GM18873 (cell line): ENCODE measurements at regions not wholly inside any gene's neighbourhood (a gene's known extent, or its start where the extent isn't known, plus 50 kb on each side); places are given as distances from the start of the nearest gene placed in this dataset.
"Not testable (repeated sequence)": the region's sequence is repeated elsewhere in the genome, so short reads cannot be mapped to it uniquely, and the experiment has no call there.

Experiments
- ATAC-seq: cut with Tn5 transposase; IDR thresholded peaks from one replicate; pipeline ENCODE4 v1.9.1; 2021; ENCODE audit warnings: mild to moderate bottlenecking, moderate library complexity, moderate number of reproducible peaks; ENCODE audit not compliant: unreplicated experiment, low FRiP score

DNA sequence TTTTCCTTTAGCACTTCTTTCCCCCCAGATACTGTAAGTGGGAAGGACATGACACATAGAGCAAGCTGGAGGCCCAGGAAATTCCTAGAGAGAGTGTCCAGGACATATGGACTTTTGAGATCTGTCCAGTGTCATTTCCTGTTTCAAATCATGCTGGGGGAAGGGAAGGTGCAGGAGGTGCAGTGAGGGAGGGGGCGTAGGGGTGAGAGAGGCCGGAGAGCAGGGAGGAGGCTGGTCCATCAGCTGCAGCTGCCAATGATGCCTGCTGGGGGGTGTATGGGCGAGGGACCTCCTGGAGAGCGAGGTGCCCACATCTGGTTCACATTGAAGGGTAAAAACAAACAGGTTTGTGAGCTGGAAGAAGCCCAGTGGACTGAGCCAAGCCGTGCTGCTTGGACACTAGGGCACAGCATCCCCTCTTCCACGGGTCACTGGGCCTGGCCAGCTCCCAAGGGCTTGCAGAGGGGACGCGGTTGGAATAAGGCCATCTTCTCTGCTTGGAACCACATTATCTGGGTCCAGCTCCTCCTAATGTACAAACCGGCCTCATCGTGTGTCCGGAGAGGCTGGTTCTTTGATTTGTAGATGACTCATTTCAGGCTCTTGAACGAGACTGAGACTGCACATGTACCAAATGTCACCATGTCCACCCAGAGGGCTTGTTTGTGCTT is 70.4 kb upstream of the SMURF2 start:
- no peak for ATAC-seq

DNA sequence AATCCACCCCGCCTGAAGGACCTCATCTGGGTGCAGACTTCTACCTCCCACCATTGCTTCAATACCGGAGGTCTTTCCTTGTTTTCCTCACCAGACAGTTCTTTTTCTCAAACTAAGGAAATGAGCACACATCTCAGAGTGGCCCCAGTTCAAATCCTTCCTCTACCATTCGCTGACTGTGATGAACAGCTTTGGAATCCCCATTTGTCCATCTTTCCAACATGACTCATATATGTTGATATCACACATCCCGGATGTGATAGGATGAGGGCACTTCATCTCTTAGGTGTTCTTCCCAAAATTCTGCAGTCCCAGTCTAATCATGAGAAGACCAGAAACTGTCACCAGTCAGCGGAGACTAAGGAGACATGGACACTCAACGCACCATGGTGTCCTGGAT is 67.9 kb upstream of the SMURF2 start:
- not testable (repeated sequence) for ATAC-seq

DNA sequence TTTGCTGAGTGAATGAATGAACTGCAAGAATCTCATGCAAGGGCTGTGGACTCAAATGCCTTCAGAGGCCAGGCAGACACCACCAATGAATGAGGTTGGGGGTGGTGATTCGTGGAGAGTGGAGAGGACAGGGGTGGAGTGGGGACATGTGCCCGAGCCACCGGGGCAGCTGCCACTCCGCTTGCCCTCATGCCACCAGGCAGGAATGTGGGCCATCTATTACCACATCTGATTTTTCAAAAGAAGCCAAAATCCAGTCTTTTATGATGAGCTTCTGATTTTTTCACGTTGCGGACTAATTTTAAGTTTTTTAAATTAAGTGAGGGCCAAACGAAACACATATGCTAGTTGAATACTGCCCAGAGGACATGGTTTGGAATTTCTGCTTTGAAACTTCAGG is 67.1 kb upstream of the SMURF2 start:
- no peak for ATAC-seq

DNA sequence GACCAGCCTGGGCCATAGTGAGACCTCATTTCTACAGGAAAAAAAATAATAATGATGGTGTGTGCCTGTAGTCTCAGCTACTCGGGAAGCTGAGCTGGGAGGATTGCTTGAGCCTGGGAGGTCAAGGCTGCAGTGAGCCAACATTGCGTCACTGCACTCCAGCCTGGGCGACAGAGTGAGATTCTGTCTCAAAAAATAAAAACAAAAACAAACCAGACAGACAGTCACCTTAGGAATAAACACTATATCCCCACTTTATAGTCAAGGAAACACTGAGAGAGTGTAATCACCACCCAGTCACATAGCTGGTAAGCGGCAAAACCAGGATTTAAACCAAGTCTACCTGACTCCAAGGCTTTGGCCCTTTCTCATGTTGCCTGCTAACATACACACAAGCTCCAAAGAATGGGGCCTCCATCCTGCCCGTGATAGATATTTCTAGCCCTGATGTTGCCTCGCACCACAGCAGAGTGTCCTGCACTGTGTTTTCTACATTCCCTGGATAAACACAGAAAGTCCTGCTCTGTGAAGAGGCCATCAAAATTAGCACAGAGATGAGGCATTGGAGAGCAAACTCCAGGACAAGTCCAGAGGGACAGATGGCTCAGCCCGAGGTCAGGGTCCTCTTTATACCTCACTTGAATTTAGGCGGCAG is 66.1 kb upstream of the SMURF2 start:
- no peak for ATAC-seq

DNA sequence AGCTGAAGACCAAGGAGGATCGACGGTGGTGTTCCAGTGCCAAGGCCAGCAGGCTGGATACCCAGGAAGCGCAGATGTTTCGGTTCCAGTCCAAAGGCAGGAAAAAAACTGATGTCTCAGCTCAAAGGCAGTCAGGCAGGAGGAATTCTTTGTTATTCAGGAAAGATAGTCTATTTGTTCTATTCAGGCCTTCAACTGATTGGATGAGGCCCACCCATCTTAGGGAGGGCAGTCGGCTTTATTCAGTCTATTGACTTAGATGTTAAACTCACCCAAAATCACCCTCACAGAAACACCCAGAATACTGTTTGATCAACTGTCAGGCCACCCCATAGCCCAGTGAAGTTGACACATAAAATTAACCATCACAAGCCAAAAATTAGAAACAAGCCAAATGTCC is 63.9 kb upstream of the SMURF2 start:
- ATAC-seq: not testable (repeated sequence)

DNA sequence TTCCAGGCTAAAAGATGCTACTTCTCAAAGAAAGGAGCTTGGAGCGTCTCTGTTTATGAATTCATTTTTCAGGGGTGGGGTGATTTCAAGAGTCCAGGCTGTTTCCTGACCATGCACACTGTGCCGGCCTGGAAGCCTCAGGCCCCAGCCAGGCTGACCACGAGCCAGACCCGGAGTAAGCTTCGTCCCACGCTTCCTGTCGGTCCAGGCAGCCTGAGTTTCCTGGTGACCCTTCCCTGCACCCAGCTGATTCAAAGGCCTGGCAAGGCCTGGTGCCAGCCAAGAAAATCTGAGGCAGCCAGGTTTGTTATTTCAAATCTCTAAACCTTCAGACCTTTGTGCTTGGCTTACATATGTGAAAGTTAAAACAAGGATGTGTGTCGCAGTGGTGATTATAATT is 62.1 kb upstream of the SMURF2 start:
- ATAC-seq: not testable (repeated sequence)

DNA sequence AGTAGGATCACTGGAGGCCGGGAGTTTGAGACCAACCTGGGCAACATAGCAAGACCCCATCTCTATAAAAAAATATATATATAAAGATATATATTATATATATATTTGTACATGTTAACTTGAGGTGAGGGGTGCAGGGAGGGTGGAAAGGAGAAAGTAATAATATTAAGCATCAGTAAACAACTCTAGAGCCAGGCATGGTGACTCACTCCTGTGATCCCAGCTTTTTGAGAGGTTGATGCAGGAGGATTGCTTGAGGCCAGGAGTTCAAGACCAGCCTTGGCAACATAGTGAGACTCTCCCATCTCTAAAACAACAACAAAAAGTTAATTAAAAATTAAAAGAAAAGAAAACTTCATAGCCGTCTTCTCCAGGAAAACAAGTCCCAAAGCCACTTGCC is 61.7 kb upstream of the SMURF2 start:
- no peak for ATAC-seq

DNA sequence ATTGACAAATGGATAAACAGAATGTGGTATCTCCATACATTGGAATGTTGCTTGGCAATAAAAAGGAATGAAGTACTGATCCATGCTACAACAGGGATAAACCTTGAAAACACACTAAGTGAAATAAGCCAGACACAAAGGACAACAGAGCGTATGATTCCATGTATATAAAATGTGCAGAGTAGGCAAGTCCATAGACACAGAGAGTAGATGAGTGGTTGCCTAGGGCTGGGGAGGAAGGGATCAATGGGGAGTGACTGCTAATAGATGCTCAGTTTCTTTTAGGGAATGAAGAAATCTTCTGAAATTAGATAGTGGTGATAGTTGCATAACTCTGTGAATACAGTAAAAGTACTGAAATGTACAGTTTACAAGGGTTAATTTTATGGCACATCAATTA is 59.4 kb upstream of the SMURF2 start:
- ATAC-seq: not testable (repeated sequence)

DNA sequence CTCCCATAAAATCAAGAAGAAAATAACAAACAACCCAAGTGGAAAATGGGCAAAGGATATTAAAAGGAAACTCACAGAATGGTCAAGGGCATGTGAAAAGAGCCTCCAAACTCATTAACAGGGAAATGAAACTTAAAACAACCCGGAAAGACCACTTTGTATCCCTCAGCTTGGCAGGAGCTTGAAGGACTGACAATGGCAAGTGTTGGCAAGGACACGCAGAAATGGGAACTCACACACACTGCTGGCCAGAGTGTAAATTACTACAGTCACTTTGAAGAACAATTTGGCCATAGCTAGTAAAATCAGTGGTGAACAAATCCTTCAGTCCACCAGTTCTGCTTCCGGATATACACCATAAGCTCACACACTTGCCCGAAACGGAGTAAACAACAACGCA is 58.1 kb upstream of the SMURF2 start:
- ATAC-seq: not testable (repeated sequence)

DNA sequence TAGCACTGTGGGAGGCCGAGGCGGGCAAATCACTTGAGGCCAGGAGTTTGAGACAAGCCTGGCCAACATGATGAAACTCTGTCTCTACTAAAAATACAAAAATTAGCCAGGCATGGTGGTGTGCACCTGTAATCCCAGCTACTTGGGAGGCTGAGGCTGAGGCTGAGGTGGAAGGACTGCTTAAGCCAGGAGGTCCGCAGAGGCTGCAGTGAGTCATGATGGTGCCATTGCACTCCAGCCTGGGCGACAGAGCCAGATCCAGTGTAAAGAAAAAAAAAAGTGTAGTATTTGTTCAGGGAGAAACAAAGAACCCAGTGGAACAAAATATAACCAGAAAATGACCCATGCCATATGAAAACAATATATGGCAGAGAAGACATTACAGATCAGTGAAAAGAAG is 57.4 kb upstream of the SMURF2 start:
- ATAC-seq: not testable (repeated sequence)

DNA sequence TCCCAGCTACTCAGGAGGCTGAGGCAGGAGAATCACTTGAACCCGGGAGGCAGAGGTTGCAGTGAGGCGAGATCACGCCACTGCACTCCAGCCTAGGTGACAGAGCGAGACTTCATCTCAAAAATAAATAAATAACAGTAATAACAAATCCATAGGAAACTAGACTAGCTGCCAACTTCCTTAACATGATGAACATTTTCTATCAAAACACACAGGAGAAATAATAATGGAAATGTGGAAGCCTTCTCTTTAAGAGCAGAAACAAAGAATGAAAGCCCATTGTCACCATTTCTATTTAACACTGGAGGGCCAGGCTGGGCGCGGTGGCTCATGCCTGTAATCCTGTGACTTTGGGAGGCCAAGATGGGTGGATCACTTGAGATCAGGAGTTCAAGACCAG is 56.7 kb upstream of the SMURF2 start:
- ATAC-seq: not testable (repeated sequence)

DNA sequence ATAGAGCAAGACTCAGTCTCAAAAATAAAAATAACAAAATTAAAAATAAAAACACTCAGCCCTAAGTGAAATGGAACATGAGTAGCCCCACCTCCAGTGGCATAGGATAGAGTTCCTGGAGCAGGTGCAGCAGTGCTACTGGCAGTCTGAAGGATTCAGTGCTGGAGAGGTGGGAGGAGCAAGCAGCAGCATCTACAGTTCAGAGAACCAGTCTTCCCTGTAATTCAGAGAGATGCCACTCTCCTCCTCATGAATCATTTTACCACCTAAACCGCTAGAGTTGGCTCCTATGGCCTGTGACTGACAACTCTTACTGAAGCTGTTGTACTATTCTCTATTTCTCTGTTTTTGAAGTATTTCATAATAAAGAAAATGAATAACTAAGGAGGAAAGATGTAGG is 56.0 kb upstream of the SMURF2 start:
- no peak for ATAC-seq

DNA sequence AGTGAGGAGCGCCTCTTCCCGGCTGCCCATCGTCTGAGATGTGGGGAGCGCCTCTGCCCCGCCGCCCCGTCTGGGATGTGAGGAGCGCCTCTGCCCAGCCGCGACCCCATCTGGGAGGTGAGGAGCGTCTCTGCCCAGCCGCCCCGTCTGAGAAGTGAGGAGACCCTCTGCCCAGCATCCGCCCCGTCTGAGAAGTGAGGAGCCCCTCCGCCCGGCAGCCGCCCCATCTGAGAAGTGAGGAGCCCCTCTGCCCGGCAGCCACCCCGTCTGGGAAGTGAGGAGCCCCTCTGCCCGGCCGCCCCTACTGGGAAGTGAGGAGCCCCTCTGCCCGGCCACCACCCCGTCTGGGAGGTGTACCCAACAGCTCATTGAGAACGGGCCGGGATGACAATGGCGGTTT is 54.4 kb upstream of the SMURF2 start:
- not testable (repeated sequence) for ATAC-seq

DNA sequence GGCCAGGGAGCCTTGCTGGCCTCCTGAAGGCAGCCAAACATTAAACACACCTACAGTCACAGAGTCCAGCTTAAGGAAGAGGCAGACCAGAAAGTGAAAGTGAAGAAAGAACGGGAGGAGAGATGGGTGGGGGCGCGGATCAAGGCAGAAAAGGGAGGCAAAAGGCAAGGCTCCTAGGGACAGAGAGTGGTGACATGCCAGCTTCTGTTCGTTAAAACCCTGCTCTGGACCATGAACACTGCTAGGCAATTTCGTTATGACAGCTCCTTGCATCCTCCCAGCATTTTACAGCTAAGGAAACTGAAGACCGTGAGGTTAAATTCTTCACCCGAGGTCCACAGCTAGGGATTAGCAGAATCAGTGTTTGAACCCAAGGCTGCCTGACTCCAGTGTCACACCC is 51.7 kb upstream of the SMURF2 start:
- ATAC-seq: not testable (repeated sequence)

DNA sequence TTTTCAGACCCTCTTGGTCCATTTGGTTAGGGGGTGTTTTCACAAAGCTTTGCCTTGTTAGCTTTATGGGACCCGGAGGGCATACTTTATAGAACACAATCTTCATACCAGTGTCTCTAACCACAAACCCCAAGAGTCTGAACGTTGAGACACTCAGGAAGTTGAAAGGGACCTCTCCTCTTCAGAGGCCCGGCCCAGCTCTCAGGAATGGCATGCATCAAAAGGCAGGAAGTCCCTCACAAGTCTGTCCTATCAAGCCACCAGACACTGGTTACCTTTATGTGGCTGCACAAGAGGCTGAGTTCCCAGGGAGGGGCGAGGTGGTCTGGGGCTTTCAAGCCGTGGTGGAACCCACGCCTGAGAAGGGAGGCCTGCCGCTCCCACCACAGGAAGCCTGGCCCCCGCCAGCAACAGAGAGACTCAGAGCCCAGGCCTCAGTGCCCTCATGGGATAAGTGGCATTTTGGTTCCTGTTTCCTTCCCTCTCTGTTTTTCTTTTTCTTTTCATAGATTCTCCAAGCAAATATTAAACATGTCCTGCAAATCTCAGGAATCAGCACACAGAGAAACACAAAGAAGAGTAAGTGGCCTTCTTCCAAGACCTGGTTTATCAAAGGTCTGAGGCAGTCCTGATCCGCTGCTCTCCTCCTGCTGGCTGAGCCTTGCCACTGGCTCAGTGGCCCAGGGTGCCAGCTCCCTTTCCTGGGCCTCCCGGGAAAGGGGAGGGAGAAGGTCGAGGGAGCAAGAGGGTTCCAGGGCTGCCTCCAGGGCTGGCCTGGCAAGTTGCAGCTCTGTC is 50.6 kb upstream of the SMURF2 start:
- not testable (repeated sequence) for ATAC-seq
